Erythroblast (primary cell): ENCODE measurements at regions not wholly inside any gene's neighbourhood (a gene's known extent, or its start where the extent isn't known, plus 50 kb on each side); places are given as distances from the start of the nearest gene placed in this dataset.

ENCODE experiments used
- GATA1 ChIP-seq: IDR thresholded peaks from 2 replicates; pipeline ENCODE4 v1.6.1; 2011; ENCODE audit warnings: low read depth, mild to moderate bottlenecking, control low read depth, low read length, moderate library complexity
- POLR2A ChIP-seq: IDR thresholded peaks from 2 replicates; pipeline ENCODE4 v1.6.1; 2011; ENCODE audit warnings: mild to moderate bottlenecking, low read length

DNA sequence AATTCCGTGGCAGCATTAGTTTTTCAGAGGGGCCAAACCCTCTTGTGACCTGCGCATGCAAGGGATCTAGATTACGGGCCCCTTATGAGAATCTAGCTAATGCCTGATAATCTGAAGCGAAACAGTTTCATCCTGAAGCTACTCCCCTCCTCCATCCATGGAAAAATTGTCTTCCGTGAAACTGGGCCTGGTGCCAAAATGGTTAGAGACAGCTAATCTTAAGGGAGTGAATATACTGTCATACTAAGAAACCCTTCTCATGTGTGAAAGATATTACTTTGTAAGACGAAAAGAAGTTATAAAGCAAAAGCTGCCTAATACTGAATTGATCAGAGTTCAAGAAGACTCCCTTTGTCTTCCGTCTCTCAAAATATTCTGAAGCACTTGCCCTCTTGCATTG lies 166.3 kb downstream of the DUSP10 start:
- no peak for TF ChIP-seq GATA1
- no peak for TF ChIP-seq POLR2A
